Panc1 (cell line): ENCODE measurements at regions not wholly inside any gene's neighbourhood (a gene's known extent, or its start where the extent isn't known, plus 50 kb on each side); places are given as distances from the start of the nearest gene placed in this dataset.

Source experiments
- ATAC-seq: fragments of 200-7000 bp; cut with Tn5 transposase; 2 replicates; pipeline ENCODE4 v1.9.1; 2020; ENCODE audit warnings: mild to moderate bottlenecking, moderate library complexity
- BruUV-seq: library from RNA; stranded (reverse); fragments of 400-500 nt; replicated peaks from 2 replicates; lab custom pipeline; 2021; lab: Mats Ljungman, UMichigan
- CTCF ChIA-PET: fragments of 300-600 bp; sonication (Branson Sonifier 250); formaldehyde crosslinking; loops from one replicate; lab custom pipeline; 2022; ENCODE audit warnings: antibody characterized with exemption; lab: Charles Lee
- POLR2A ChIA-PET: fragments of 300-600 bp; sonication (Branson Sonifier 250); formaldehyde crosslinking; loops from one replicate; lab custom pipeline; 2022; ENCODE audit warnings: antibody characterized with exemption; lab: Charles Lee
- DNase-seq: peaks from one replicate; pipeline ENCODE4 v3.0.0-alpha.2; 2010; ENCODE audit warnings: low read depth, low spot score
- H3K27ac ChIP-seq: 2 replicates; pipeline ENCODE4 v1.5.1; 2011; ENCODE audit warnings: mild to moderate bottlenecking, low read length, inconsistent platforms
- H3K27me3 ChIP-seq: fragments of 200-500 bp; sonication (Bioruptor generic); 2 replicates; pipeline ENCODE4 v1.6.0; 2014; ENCODE audit warnings: low read length, inconsistent platforms; ENCODE audit not compliant: control insufficient read depth, insufficient read depth
- H3K36me3 ChIP-seq: fragments of 200-500 bp; sonication (Bioruptor generic); 2 replicates; pipeline ENCODE4 v1.5.1; 2014; ENCODE audit warnings: inconsistent platforms, mild to moderate bottlenecking, low read length, moderate library complexity; ENCODE audit not compliant: control insufficient read depth, insufficient read depth
- H3K4me1 ChIP-seq: 2 replicates; pipeline ENCODE4 v1.5.1; 2011; ENCODE audit warnings: inconsistent platforms, mild to moderate bottlenecking, low read length, moderate library complexity; ENCODE audit not compliant: control insufficient read depth, insufficient read depth
- H3K4me3 ChIP-seq, 2 experiments: 2 replicates each; pipeline ENCODE4 v1.5.1; 2011 to 2012; ENCODE audit warnings: low read depth in 2 of 2, low read length in 2 of 2, mild to moderate bottlenecking in 2 of 2, inconsistent platforms in 1 of 2, moderate library complexity in 1 of 2
- H3K9me3 ChIP-seq: fragments of 200-500 bp; sonication (Bioruptor generic); 2 replicates; pipeline ENCODE4 v1.5.1; 2014; ENCODE audit warnings: low read depth, mild to moderate bottlenecking, inconsistent platforms, low read length, moderate library complexity; ENCODE audit not compliant: control insufficient read depth, insufficient read depth
- CTCF ChIP-seq: fragments of 450-650 bp; IDR thresholded peaks from 2 replicates; pipeline ENCODE4 v1.5.1; 2017; ENCODE audit warnings: mild to moderate bottlenecking
- POLR2AphosphoS5 ChIP-seq: IDR thresholded peaks from 2 replicates; pipeline ENCODE4 v1.6.1; 2012; ENCODE audit warnings: mild to moderate bottlenecking, low read depth, low read length, moderate library complexity
- REST ChIP-seq, 2 experiments: IDR thresholded peaks; 2 replicates each; pipeline ENCODE4 v1.6.1; 2011 to 2012; ENCODE audit warnings: low read depth in 2 of 2, control low read depth in 1 of 2, low read length in 1 of 2, mild to moderate bottlenecking in 1 of 2, moderate library complexity in 1 of 2; ENCODE audit not compliant: insufficient read depth in 1 of 2
- SIN3A ChIP-seq: IDR thresholded peaks from 2 replicates; pipeline ENCODE4 v1.6.1; 2012; ENCODE audit warnings: low read depth, mild to moderate bottlenecking, low read length, moderate library complexity, borderline replicate concordance; ENCODE audit not compliant: insufficient read depth
- TCF7L2 ChIP-seq: IDR thresholded peaks from 2 replicates; pipeline ENCODE4 v1.6.1; 2011; ENCODE audit warnings: mild to moderate bottlenecking, low read depth, low read length, inconsistent platforms
- in situ Hi-C: cut with HindIII; loops from 2 replicates; pipeline ENCODE4 v1.10.0; 2016; ENCODE audit warnings: low sequenced_read_pairs, low pct_unique_long_range_greater_than_20kb
- intact Hi-C: fragments of 100-400 bp; cut with micrococcal nuclease; formaldehyde crosslinking; loops from one replicate; pipeline ENCODE4 v1.10.0; 2022; ENCODE audit not compliant: unreplicated experiment

- no peaks in the 10 kb centered on the region for H3K4me1 ChIP-seq
- H3K27ac ChIP-seq: no peak overlapping the region
- H3K27me3 ChIP-seq: peaks cover 3% of the 10 kb centered on the region; the same call in 1 of the 2 replicates
- DNase-seq (no peak), ATAC-seq (no peak)
- no peak overlapping the region for H3K4me3 ChIP-seq
- in situ Hi-C loops (no loop called here), intact Hi-C loops (no loop called here)
- ChIA-PET POLR2A (no interaction called here), CTCF (no interaction called here)
- no peaks in the 10 kb centered on the region for H3K9me3 ChIP-seq
- H3K36me3 ChIP-seq: no peaks in the 10 kb centered on the region
- TF ChIP-seq SIN3A (no peak), TCF7L2 (no peak), CTCF (no peak), POLR2AphosphoS5 (no peak), REST (IDR thresholded peaks at IDR 0.05; ENCODE audit: insufficient read depth in 1 of 2, low read depth in 2 of 2, low read length in 1 of 2) (no peak)
- BruUV-seq: no TSS peak
Measured at GRCh38 chr1:5297180-5297885, 642.9 kb downstream of the AJAP1 start.

DNA sequence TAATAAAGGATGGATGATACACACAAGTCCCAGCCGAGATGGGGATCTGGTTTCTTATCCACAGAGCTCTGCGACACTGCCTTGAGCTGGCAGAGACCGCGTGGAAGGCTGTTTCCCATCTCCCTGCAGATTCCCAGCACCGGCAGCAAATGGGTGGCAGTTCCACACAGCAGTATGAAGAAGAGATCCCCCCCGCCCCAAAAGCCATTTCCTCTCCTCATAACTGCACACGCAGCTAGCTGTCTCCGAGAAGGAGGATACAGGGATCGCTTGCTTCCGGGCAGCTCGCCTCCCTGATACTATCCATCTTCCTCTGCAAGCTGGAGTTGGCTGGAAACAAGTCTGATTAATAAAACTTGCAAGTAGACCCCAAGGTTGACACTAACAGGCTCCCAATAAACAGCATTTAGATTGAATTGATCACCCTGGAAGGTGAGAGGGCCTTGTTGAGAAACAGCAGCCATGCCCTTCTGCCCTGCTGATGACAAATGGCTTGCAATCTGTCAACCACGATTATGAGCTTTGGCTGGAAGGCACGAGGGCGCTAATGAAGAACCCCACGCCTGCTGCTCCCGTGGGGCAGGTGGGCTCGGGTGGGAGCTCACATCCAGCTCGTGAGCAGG, 642.3 kb downstream of the AJAP1 start:
- CTCF ChIA-PET: no interaction called here
- intact Hi-C loops (no loop called here), in situ Hi-C loops (no loop called here)
- no peaks in the 10 kb centered on the region for H3K36me3 ChIP-seq
- H3K4me1 ChIP-seq: no peaks in the 10 kb centered on the region
- no peak for ATAC-seq
- no peak overlapping the region for H3K27ac ChIP-seq
- POLR2A ChIA-PET: no interaction called here
- no peaks in the 10 kb centered on the region for H3K9me3 ChIP-seq
- no peak for DNase-seq
- no peak overlapping the region for H3K4me3 ChIP-seq
- TF ChIP-seq POLR2AphosphoS5 (no peak), CTCF (no peak), SIN3A (no peak), REST (IDR thresholded peaks at IDR 0.05; ENCODE audit: insufficient read depth in 1 of 2, low read depth in 2 of 2, low read length in 1 of 2) (no peak), TCF7L2 (no peak)
- H3K27me3 ChIP-seq: peaks cover 3% of the 10 kb centered on the region; the same call in 1 of the 2 replicates
- no TSS peak for BruUV-seq
